Gastroesophageal sphincter (tissue), 3 donors: ENCODE measurements at regions not wholly inside any gene's neighbourhood (a gene's known extent, or its start where the extent isn't known, plus 50 kb on each side); places are given as distances from the start of the nearest gene placed in this dataset.

Source experiments
- CTCF ChIP-seq, 4 experiments: fragments of 200-600 bp in 2 of 4; fragments of 450-650 bp in 2 of 4; sonication (generic) in 1 of 4; IDR thresholded peaks; one replicate each; pipeline ENCODE4 v1.5.1; 2017 to 2019; ENCODE audit warnings: antibody characterized with exemption in 4 of 4, mild to moderate bottlenecking in 2 of 4, moderate library complexity in 2 of 4
- EP300 ChIP-seq: sonication (generic); formaldehyde crosslinking; IDR thresholded peaks from one replicate; pipeline ENCODE4 v1.6.1; 2017; ENCODE audit warnings: antibody characterized with exemption, mild to moderate bottlenecking
- POLR2A ChIP-seq, 2 donors: fragments of 450-650 bp; IDR thresholded peaks; one replicate each; pipeline ENCODE4 v1.6.1; 2017; ENCODE audit warnings: antibody characterized with exemption in 2 of 2, mild to moderate bottlenecking in 2 of 2, moderate library complexity in 1 of 2

DNA sequence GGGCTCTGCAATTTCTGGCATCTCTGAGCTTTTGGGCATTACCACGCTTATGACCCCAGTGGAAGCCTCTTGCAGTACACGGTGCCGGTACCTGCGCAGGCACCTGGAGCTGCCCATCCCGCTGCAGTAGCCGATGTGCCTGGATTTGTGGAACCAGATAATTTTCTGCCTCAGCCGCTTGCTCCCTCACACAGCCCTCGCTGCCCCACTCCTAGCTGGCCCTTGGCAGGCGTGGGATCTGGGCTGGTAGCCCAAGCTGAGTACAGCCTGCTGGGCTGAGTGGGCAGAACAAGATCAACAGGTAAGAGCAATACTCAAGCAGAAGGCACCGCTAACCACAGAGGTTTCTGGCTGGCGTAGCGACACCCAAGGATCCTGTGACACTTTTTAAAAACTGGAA, 1808.8 kb upstream of the ACO1 start:
- TF ChIP-seq CTCF (IDR thresholded peaks at IDR 0.05) (no peak), POLR2A (IDR thresholded peaks at IDR 0.05) (no peak), EP300 (no peak)
